K562 (cell line): ENCODE measurements at regions not wholly inside any gene's neighbourhood (a gene's known extent, or its start where the extent isn't known, plus 50 kb on each side); places are given as distances from the start of the nearest gene placed in this dataset.

Experiments used
- ATAC-seq: fragments of 200-7000 bp; cut with Tn5 transposase; 3 replicates; pipeline ENCODE4 v1.9.1; 2020; ENCODE audit warnings: moderate library complexity
- BruUV-seq: library from RNA; stranded (reverse); fragments of 400-500 nt; replicated peaks from 2 replicates; lab custom pipeline; 2021; lab: Mats Ljungman, UMichigan
- CTCF ChIA-PET: fragments of 300-600 bp; formaldehyde crosslinking; extraction: SDS; loops from one replicate; lab custom pipeline; 2021; ENCODE audit warnings: low intra/inter-chr PET ratio; lab: Yijun Ruan, JAX
- POLR2A ChIA-PET: fragments of 300-600, 350-650 bp; sonication (Branson Sonifier 250); formaldehyde crosslinking; extraction: SDS; loops from one replicate; lab custom pipeline; 2021; ENCODE audit warnings: antibody characterized with exemption, inconsistent platforms; lab: Yijun Ruan, JAX
- DNase-seq, 4 experiments: peaks; one replicate each; pipeline versions ENCODE4 v3.0.0 to v3.0.0-alpha.2; 2011 to 2018; ENCODE audit warnings: low spot score in 3 of 4, mixed read lengths in 3 of 4; ENCODE audit errors: extremely low read depth in 1 of 4
- FAIRE-seq: peaks from 2 replicates; lab custom pipeline; 2011; peaks lifted over from hg19 to GRCh38; lab: Jason Lieb, UNC
- H2AFZ ChIP-seq: 2 replicates; pipeline ENCODE4 v1.6.0; 2011; ENCODE audit warnings: low read depth, low read length, control low read depth, inconsistent platforms
- H3K27ac ChIP-seq: fragments of 200-600 bp; 3 replicates; pipeline ENCODE4 v1.8.0; 2011; ENCODE audit warnings: low read depth, mild to moderate bottlenecking, control low read depth, inconsistent platforms, low read length, moderate library complexity, mixed read lengths; ENCODE audit errors: extremely low read depth
- H3K27me3 ChIP-seq, 2 experiments: fragments of 300-600 bp in 1 of 2; 2 replicates in 1 of 2; 3 replicates in 1 of 2; pipeline versions ENCODE4 v1.6.0 to v1.8.0; 2011; ENCODE audit warnings: inconsistent platforms in 2 of 2, low read length in 2 of 2, mild to moderate bottlenecking in 1 of 2, mixed read lengths in 1 of 2, moderate library complexity in 1 of 2; ENCODE audit not compliant: control insufficient read depth in 2 of 2, insufficient read depth in 2 of 2
- H3K36me3 ChIP-seq: fragments of 300-600 bp; 3 replicates; pipeline ENCODE4 v1.8.0; 2011; ENCODE audit warnings: mild to moderate bottlenecking, low read length, inconsistent platforms; ENCODE audit not compliant: control insufficient read depth, insufficient read depth
- H3K4me1 ChIP-seq, 2 experiments: fragments of 200-600 bp in 1 of 2; replicated peaks in 1 of 2; 2 replicates in 1 of 2; 3 replicates in 1 of 2; pipeline versions ENCODE4 v1.5.1 to v1.8.0; 2011; ENCODE audit warnings: inconsistent platforms in 2 of 2, low read length in 2 of 2, mild to moderate bottlenecking in 1 of 2, mixed read lengths in 1 of 2, moderate library complexity in 1 of 2; ENCODE audit not compliant: control insufficient read depth in 2 of 2, insufficient read depth in 2 of 2
- H3K4me2 ChIP-seq: 2 replicates; pipeline ENCODE4 v1.6.1; 2011; ENCODE audit warnings: low read length, control low read depth, inconsistent platforms, mixed read lengths; ENCODE audit not compliant: insufficient read depth
- H3K4me3 ChIP-seq: fragments of 200-600 bp; sonication (generic), shearing (Covaris generic); 2 replicates; pipeline ENCODE4 v1.5.1; 2016; ENCODE audit warnings: control low read depth, inconsistent platforms
- H3K79me2 ChIP-seq: fragments of 200-600 bp; 3 replicates; pipeline ENCODE4 v1.8.0; 2011; ENCODE audit warnings: low read length, inconsistent platforms; ENCODE audit not compliant: control insufficient read depth, insufficient read depth
- H3K9ac ChIP-seq, 2 experiments: 2 replicates each; pipeline versions ENCODE4 v1.6.0 to v1.6.1; 2011; ENCODE audit warnings: low read depth in 2 of 2, low read length in 2 of 2, control low read depth in 1 of 2, inconsistent platforms in 1 of 2, mild to moderate bottlenecking in 1 of 2, mixed read lengths in 1 of 2; ENCODE audit not compliant: insufficient read depth in 1 of 2
- H3K9me1 ChIP-seq: one replicate; pipeline ENCODE4 v1.6.0; 2011; ENCODE audit warnings: inconsistent platforms, mild to moderate bottlenecking, low read length, moderate library complexity; ENCODE audit not compliant: control insufficient read depth, insufficient read depth
- H3K9me3 ChIP-seq: replicated peaks from 2 replicates; pipeline ENCODE4 v1.5.1; 2011; ENCODE audit warnings: low read depth, low read length, inconsistent platforms; ENCODE audit not compliant: control insufficient read depth, insufficient read depth
- H4K20me1 ChIP-seq: replicated peaks from 2 replicates; pipeline ENCODE4 v1.6.1; 2011; ENCODE audit warnings: low read length, inconsistent platforms, mixed read lengths; ENCODE audit not compliant: control insufficient read depth, insufficient read depth
- DACH1 ChIP-seq: fragments of 450-650 bp; IDR thresholded peaks from 2 replicates; pipeline ENCODE4 v1.6.1; 2018; ENCODE audit not compliant: partially characterized antibody
- PHF8 ChIP-seq: fragments of 200-600 bp; sonication (generic); IDR thresholded peaks from 2 replicates; pipeline ENCODE4 v1.6.1; 2012; ENCODE audit warnings: mixed run types, mild to moderate bottlenecking, inconsistent platforms, low read length, moderate library complexity, borderline replicate concordance
- SMARCE1 ChIP-seq: fragments of 450-650 bp; IDR thresholded peaks from 2 replicates; pipeline ENCODE4 v1.7.1; 2016; ENCODE audit warnings: mild to moderate bottlenecking
- SREBF1 ChIP-seq: fragments of 150-350 bp; IDR thresholded peaks from 2 replicates; pipeline ENCODE4 v1.6.1; 2014; ENCODE audit warnings: antibody characterized with exemption, low read depth, low read length, borderline replicate concordance
- ZNF124 ChIP-seq: sonication (generic); formaldehyde crosslinking; IDR thresholded peaks from 2 replicates; pipeline ENCODE4 v1.8.1; 2022; ENCODE audit warnings: missing genetic modification reagents
- ZNF134 ChIP-seq: fragments of 250-450 bp; sonication (Bioruptor Pico); conservative IDR thresholded peaks from 2 replicates; pipeline ENCODE4 v1.4.0; 2020
- ZNF253 ChIP-seq: fragments of 250-450 bp; sonication (Bioruptor Pico); conservative IDR thresholded peaks from 2 replicates; pipeline ENCODE4 v1.6.1; 2021; ENCODE audit warnings: mild to moderate bottlenecking
- ZNF584 ChIP-seq: fragments of 200-800 bp; sonication (Bioruptor generic); IDR thresholded peaks from 2 replicates; pipeline ENCODE4 v1.6.1; 2016; ENCODE audit warnings: low read depth, mild to moderate bottlenecking, missing genetic modification characterization, missing compliant biosample characterization
- ZNF75A ChIP-seq: fragments of 450-650 bp; formaldehyde crosslinking; IDR thresholded peaks from 2 replicates; pipeline ENCODE4 v1.4.0; 2020; ENCODE audit warnings: mild to moderate bottlenecking
- WGBS: fragments of 100-300 bp; shearing (Covaris generic); methylation state at CpG from one replicate; pipeline ENCODE4 v1.1.6; 2016; ENCODE audit warnings: low coverage, mixed read lengths; ENCODE audit not compliant: insufficient coverage; ENCODE audit errors: missing lambda C conversion rate; 5-methylcytosine and 5-hydroxymethylcytosine counted together
- in situ Hi-C: fragments of 300-500 bp; cut with MboI; formaldehyde crosslinking; loops from 4 replicates; pipeline ENCODE4 v1.15.0; 2018; ENCODE audit warnings: inconsistent platforms, mixed read lengths
- intact Hi-C: fragments of 100-400 bp; cut with micrococcal nuclease; formaldehyde crosslinking; loops from 2 replicates; pipeline ENCODE4 v1.14.2; 2022
- TF ChIP-seq, protein P1 (sequence below): IDR thresholded peaks from 3 replicates; pipeline ENCODE4 v1.6.1; 2011; ENCODE audit warnings: borderline replicate concordance, mild to moderate bottlenecking, moderate library complexity; ENCODE audit not compliant: insufficient read length; ENCODE audit errors: extremely low read depth
- TF ChIP-seq, protein P2 (sequence below): IDR thresholded peaks from 2 replicates; pipeline ENCODE4 v1.6.1; 2011; ENCODE audit warnings: borderline replicate concordance, low read depth, mild to moderate bottlenecking, moderate library complexity, low read length; ENCODE audit not compliant: insufficient read depth, poor library complexity, severe bottlenecking

DNA sequence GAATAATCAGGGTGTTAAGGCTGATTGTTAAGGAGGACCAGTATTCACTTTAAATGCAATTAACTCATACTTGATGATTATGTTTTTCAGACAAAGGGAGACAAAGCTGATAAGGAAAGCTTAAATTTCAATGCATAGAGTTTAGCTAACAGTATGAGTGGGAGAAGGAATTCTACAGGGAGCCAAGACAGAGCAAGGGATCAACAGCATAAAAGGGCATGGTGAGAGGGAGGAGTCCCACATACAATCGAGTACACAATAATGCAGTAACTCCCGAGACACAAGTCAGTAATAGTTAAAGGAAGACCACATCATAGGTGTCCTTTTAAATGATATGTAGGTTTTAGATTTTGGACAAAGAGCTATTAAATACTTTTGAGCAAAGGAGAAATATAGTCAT, 191.7 kb upstream of the PTPRD start:
- Histone ChIP-seq H3K27me3 (no peaks in the 10 kb centered on the region), H2AFZ (no peak overlapping the region), H3K79me2 (no peaks in the 10 kb centered on the region), H3K9ac (no peak overlapping the region), H3K9me1 (no peaks in the 10 kb centered on the region), H3K36me3 (no peaks in the 10 kb centered on the region), H3K4me3 (no peak overlapping the region), H4K20me1 (no peaks in the 10 kb centered on the region), H3K9me3 (no peaks in the 10 kb centered on the region), H3K4me1 (no peaks in the 10 kb centered on the region), H3K4me2 (no peak overlapping the region), H3K27ac (no peak overlapping the region)
- no TSS peak for BruUV-seq
- in situ Hi-C loops, result no loop called here
- TF ChIP-seq SREBF1, result no peak
- TF ChIP-seq, protein P1, sequence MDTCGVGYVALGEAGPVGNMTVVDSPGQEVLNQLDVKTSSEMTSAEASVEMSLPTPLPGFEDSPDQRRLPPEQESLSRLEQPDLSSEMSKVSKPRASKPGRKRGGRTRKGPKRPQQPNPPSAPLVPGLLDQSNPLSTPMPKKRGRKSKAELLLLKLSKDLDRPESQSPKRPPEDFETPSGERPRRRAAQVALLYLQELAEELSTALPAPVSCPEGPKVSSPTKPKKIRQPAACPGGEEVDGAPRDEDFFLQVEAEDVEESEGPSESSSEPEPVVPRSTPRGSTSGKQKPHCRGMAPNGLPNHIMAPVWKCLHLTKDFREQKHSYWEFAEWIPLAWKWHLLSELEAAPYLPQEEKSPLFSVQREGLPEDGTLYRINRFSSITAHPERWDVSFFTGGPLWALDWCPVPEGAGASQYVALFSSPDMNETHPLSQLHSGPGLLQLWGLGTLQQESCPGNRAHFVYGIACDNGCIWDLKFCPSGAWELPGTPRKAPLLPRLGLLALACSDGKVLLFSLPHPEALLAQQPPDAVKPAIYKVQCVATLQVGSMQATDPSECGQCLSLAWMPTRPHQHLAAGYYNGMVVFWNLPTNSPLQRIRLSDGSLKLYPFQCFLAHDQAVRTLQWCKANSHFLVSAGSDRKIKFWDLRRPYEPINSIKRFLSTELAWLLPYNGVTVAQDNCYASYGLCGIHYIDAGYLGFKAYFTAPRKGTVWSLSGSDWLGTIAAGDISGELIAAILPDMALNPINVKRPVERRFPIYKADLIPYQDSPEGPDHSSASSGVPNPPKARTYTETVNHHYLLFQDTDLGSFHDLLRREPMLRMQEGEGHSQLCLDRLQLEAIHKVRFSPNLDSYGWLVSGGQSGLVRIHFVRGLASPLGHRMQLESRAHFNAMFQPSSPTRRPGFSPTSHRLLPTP, result no peak
- no peak for TF ChIP-seq SMARCE1
- WGBS, result 0% methylated on average over 2 of the region's 2 CpGs
- POLR2A ChIA-PET, result no interaction called here
- no peak for DNase-seq
- no peak for FAIRE-seq
- no peak for ATAC-seq
- intact Hi-C loops, result no loop called here
- CTCF ChIA-PET, result no interaction called here

DNA sequence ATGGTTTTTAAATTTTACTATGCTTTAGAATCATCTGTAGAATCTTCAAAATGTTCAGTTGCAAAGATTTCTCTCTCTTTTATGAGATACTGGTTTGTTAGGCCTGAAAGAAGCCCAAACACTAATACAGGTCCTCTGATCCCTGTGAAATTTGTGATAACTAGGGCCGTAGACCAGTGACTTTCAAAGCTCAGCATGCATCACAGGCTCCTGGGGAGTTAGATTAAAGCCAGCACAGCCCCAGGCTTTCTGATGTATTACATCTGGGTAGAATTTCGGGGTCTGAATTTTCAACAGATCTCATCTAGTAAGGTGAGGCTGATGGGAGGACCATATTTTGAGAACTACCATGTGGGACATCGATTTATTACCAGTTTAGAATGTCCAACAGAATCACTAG, 194.1 kb upstream of the PTPRD start:
- Histone ChIP-seq H3K9me1 (no peaks in the 10 kb centered on the region), H2AFZ (no peak overlapping the region), H3K4me1 (no peaks in the 10 kb centered on the region), H3K9me3 (no peaks in the 10 kb centered on the region), H3K4me3 (no peak overlapping the region), H3K4me2 (no peak overlapping the region), H3K27ac (no peak overlapping the region), H3K27me3 (no peaks in the 10 kb centered on the region), H3K79me2 (no peaks in the 10 kb centered on the region), H4K20me1 (no peaks in the 10 kb centered on the region), H3K36me3 (no peaks in the 10 kb centered on the region), H3K9ac (no peak overlapping the region)
- in situ Hi-C loops, result no loop called here
- POLR2A ChIA-PET, result no interaction called here
- 0% methylated on average over 3 of the region's 3 CpGs for WGBS
- BruUV-seq, result no TSS peak
- CTCF ChIA-PET, result no interaction called here
- intact Hi-C loops, result no loop called here
- no peak for FAIRE-seq
- DNase-seq, result no peak
- ATAC-seq, result no peak
- TF ChIP-seq ZNF134 (CRISPR knock-in tag), result no peak
- no peak for TF ChIP-seq ZNF75A (CRISPR knock-in tag)
- TF ChIP-seq PHF8, result no peak
- no peak for TF ChIP-seq DACH1
- TF ChIP-seq ZNF124 (CRISPR knock-in tag), result no peak
- TF ChIP-seq, protein P2, sequence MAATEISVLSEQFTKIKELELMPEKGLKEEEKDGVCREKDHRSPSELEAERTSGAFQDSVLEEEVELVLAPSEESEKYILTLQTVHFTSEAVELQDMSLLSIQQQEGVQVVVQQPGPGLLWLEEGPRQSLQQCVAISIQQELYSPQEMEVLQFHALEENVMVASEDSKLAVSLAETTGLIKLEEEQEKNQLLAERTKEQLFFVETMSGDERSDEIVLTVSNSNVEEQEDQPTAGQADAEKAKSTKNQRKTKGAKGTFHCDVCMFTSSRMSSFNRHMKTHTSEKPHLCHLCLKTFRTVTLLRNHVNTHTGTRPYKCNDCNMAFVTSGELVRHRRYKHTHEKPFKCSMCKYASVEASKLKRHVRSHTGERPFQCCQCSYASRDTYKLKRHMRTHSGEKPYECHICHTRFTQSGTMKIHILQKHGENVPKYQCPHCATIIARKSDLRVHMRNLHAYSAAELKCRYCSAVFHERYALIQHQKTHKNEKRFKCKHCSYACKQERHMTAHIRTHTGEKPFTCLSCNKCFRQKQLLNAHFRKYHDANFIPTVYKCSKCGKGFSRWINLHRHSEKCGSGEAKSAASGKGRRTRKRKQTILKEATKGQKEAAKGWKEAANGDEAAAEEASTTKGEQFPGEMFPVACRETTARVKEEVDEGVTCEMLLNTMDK, result no peak
- no peak for TF ChIP-seq ZNF253 (CRISPR knock-in tag)
- no peak for TF ChIP-seq ZNF584 (CRISPR knock-in tag)
